Amygdala (tissue), 56 donors: ENCODE measurements at regions not wholly inside any gene's neighbourhood (a gene's known extent, or its start where the extent isn't known, plus 50 kb on each side); places are given as distances from the start of the nearest gene placed in this dataset.
"Not testable (repeated sequence)": the region's sequence is repeated elsewhere in the genome, so short reads cannot be mapped to it uniquely, and the experiment has no call there.

ENCODE experiments used
- DNase-seq, 56 donors: peaks; one replicate each; lab custom pipeline; 2025; lab: John Stamatoyannopoulos, UW

DNA sequence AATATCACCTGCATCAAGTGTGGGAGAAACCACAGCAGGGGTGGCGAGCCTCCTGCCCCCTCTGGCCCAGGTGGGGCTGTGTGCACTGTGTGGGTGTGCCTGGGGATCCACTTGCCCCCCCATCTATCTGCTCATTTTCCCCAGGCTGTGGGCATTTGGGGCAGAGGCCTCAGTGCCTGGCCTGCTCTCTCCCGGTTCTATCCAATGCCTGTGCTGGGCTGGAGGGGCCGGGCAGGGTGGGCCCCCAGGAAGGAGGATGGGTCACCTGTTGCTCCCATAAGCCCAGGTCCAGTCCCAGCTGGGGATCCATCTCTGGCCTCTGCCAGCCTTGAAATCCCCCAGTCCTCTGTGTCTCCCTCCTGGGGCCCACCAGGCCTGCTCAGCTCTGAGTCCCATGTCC is 105.6 kb downstream of the TMEM121 start:
- DNase-seq = no peak

DNA sequence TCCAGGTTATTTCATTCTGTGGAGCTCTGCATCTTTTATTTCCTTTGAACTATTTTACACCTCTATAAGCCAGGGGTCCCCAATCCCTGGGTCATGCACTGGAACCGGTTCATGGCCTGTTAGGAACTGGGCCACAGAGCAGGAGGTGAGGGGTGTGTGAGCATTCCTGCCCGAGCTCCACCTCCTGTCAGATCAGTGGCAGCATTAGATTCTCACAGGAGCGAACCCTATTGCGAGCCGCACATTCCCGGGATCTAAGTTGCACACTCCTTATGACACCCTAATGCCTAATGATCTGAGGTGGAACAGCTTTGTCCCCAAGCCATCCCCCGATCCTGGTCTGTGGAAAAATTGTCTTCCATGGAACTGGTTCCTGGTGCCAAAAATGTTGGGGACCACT is 107.2 kb downstream of the TMEM121 start:
- DNase-seq = not testable (repeated sequence)

DNA sequence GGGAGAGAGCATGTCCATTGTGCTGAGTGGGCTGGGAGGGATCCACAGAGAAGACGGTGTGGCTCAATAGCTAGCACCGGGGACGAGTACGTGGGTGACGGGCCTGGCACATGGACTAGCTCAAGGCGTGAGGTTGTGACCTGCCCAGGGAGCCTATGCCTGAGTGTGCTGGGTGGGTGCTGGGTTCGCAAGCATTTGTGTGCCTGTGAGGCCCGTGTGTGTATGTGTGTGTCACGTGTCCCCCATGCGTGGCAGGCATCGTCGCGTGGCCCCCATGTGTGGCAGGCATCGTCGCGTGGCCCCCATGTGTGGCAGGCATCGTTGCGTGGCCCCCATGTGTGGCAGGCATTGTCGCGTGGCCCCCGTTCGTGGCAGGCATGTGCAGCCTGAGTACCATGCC is 109.2 kb downstream of the TMEM121 start:
- no peak for DNase-seq

DNA sequence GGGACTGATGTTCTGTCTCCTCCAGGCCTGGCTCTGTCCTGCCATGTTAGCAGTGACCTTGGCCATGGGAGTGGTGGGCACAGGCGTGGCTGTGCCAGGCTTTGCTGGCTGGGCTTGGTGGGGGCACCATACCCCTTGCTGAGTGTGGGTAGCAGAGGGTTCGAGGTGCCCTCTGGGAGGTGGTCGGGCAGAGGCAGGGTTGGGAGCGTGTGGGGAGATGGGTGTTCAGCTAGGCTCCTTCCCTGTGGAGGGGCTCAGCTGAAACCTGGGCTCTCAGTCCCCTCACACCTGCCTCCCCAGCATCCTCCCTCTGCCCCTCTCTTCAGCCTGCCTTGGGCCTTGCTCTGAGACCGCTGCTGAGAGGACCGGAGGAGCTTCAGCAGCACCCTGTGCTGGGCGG is 109.6 kb downstream of the TMEM121 start:
- not testable (repeated sequence) for DNase-seq

DNA sequence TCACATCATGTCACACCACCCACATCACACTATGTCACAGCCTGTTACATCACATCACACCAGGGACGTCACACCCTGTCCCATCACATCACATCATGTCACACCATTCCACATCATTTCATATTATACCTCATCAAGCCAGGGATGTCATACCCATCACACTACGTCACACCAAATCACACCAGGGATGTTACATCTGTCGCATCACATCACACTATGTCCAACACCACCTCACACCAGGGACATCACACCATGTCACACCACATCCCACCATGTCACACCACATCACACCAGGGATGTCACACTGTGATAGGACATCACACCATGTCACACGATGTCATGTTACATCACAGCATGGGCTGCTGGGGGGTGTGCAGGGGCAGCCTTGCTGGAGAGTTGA is 110.6 kb downstream of the TMEM121 start:
- DNase-seq = no peak

DNA sequence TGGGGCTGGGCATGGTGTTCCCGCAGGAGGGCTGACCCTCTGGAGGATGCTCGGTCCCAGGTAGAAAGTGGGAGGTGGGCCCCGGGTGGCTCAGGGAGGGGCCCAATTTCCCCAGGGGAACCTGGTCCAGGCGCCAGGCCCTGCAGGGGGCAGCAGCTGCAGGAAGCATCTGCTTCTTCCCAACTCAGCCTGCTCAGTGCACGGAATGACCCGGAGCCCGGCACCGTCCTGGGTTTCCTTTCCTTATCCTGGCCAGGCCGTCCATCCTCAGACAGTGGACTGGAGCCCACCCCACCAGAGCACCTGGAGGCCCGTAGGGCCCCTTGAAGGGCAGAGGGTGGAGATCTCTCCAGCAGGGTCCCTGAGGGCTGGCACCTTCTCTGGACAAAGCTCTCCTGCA is 111.0 kb downstream of the TMEM121 start:
- DNase-seq = not testable (repeated sequence)

DNA sequence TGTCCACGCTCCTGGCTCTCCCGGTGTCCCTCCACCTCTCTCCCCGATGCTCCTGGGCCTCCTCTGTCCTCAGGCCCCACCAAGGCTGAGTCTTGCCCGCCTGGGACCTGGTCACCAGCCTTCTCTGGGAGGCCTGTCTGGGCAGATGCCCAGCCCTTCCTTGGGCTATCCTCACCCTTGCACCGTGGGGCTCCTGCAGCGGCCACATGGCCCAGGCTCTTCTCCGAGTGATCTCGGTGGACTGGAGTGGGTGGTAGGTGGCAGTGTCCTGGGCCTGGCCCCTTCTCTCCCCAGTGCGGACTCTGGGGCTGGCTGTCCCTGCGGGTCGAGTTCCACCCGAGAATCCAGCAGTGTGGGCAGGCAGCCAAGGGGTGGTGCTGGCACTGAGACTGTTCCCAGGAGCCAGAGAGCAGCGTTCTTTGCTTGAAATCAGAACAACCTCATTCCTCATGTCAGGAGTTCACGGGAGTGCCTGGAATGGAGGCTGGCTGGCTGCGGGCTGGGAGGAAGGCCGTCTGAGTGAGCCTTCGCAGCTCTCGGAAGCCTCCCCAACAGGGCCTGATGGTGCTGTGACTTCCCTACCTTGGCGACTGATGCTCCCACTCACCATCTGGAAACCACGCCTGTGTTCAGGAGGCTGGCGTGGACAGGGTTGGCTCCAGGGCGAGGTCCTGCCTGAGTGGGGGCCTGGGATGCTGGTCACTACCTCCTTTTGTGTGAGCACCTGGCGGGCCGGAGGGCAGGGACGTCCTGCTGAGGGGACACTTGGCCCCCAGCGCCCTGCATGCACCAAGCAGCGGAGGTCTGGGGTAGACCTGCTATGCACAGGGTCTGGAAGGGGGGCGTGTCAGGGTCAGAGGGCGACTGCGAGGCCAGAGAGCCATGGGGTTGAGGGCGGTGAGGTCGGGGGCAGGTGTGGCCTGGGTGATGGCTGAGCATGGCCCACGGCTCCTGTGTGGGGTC is 113.9 kb downstream of the TMEM121 start:
- not testable (repeated sequence) for DNase-seq

DNA sequence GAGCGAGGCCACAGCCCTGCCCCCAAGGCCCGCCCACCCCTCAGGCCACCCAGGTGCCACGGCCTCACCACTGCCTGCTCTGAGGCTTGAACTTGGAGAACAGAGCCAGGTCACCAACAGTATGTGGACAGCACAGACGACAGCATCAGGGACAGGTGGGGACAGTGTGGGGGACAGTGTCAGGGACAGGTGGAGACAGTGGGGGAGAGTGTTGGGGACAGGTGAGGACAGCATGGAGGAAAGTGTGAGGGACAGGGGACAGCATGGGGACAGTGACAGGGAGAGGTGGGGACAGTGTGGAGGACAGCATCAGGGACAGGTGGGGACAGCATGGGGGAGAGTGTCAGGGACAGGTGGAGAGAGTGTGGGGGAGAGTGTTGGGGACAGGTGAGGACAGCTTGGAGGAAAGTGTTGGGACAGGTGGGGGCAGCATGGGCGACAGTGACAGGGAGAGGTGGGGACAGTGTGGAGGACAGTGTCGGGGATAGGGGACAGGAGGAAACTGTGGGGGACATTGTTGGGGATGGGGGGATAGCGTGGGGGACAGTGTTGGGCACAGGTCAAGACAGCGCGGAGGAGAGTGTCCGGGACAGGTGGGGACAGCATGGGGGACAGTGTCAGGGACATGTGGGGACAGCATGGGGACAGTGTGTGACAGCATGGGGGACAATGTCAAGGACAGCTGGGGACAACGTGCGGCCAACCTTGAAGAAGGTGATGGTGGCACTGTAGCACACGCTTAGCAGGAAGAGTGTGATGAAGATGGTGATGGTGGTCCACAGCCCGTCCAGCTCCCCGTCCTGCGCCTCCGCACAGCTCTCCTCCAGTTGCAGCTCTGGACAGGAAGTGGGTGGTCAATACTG is 114.9 kb downstream of the TMEM121 start:
- DNase-seq = no peak

DNA sequence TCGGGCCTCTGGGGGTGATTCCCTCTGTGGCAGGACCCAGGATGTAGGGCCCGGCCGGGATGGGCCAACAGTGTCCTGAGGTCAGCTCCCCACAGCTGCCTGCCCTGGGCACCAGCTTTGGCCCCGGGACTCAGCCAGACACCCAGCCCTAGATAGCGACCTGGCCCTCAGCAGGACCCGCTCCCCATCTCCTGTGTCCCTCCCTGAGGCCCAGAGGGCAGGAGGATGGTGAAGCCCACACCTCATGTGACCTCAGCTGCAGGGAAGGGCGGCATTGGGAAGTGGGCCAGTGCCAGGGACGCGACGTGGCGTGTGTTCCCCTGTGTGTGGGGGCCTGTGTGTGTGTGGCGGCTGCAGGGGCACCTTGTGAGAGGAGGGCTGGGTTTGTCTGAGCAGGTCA is 115.6 kb downstream of the TMEM121 start:
- not testable (repeated sequence) for DNase-seq

DNA sequence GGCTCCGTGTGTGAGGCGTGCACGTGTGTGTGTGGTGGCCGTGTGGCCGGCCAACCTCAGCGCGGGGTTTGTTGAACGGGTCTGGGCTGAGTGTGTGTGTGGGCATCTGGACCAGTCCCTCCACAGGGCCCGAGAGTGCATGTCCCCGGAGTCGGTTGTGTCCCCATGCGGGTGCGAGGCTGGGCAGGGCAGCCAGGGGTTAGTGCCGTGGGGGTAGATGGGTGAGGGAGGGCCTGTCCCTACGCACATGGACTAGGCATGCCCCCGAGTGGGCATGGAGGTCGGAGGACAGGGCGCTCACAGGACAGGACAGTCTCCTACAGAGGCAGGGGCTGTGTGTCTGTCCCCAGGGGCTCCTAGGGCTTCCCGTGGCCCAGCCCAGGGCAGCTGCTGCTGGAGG is 116.1 kb downstream of the TMEM121 start:
- DNase-seq = not testable (repeated sequence)

DNA sequence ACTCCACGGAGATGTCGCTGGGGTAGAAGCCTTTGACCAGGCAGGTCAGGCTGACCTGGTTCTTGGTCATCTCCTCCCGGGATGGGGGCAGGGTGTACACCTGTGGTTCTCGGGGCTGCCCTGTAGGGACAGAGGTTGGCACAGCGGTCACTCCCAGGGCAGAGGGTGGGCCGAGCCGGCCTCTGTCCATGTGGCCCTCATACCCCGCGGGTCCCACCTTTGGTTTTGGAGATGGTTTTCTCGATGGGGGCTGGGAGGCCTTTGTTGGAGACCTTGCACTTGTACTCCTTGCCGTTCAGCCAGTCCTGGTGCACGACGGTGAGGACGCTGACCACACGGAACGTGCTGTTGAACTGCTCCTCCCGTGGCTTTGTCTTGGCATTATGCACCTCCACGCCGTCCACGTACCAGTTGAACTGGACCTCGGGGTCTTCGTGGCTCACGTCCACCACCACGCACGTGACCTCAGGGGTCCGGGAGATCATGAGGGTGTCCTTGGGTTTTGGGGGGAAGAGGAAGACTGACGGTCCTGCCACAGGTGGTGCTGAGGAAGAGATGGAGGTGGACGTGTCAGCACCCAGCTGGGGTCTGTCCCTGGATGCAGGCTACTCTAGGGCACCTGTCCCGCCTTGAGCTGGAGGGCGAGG is 117.1 kb downstream of the TMEM121 start:
- not testable (repeated sequence) for DNase-seq

DNA sequence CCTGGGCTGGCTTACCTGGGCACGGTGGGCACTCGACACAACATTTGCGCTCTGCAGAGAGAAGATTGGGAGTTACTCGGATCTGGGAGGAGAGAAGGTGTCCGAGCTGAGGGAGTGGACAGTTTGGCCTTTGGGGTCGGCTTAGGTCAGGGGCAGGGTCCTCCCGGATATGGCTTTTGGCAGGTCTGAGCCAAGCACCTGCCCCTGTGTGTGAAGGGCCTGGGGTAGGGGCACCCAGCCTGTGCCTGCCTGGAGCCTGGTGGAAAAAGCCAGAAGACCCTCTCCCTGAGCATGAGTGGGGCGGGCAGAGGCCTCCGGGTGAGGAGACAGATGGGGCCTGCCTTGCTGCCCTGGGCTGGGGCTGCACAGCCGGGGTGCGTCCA is 117.7 kb downstream of the TMEM121 start:
- DNase-seq = not testable (repeated sequence)

DNA sequence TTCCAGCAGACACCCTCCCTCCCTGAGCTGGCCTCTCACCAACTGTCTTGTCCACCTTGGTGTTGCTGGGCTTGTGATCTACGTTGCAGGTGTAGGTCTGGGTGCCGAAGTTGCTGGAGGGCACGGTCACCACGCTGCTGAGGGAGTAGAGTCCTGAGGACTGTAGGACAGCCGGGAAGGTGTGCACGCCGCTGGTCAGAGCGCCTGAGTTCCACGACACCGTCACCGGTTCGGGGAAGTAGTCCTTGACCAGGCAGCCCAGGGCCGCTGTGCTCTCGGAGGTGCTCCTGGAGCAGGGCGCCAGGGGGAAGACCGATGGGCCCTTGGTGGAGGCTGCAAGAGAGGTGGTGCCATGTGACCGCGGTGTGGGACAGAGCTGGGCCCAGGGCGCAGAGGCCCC is 118.1 kb downstream of the TMEM121 start:
- not testable (repeated sequence) for DNase-seq

DNA sequence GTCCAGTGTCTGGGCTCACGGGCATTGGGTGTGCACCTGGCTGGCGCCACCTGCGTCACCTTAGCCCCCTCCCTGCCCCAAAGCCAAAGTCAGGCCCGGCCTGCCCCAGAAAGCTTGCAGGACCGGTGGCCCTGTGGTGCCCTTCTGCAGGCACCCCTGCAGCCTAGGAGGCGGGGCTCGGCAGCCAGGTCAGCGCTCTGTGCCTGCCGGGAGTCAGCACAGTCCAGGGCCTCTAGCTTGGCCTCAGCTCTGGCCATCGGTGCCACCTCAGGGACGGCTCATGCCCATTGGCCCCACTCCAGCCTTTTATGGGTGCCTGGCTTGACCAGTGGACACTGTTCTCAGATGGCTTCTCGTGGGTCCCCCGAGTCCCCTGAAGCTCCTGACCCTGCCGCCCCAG is 118.5 kb downstream of the TMEM121 start:
- not testable (repeated sequence) for DNase-seq

DNA sequence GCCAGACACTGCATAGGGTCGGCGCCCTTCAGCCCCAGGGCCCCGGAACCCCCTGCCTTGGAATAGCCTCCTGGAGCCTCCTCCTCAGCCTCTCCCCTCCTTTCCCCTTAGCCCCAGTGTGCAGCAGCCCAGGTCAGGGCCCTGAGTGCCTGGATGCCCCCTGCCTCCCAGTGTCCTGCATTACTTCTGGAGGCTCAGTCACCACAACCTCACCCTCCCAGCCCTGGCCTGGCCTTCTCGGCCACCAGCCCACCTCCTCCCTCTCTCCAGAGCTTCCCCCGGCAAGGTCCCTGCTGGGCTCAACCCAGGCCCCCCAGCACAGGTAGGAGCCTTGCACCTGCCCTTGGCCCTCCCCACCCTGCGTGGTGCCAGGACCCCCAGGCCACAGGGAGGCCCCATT is 119.0 kb downstream of the TMEM121 start:
- DNase-seq = not testable (repeated sequence)

DNA sequence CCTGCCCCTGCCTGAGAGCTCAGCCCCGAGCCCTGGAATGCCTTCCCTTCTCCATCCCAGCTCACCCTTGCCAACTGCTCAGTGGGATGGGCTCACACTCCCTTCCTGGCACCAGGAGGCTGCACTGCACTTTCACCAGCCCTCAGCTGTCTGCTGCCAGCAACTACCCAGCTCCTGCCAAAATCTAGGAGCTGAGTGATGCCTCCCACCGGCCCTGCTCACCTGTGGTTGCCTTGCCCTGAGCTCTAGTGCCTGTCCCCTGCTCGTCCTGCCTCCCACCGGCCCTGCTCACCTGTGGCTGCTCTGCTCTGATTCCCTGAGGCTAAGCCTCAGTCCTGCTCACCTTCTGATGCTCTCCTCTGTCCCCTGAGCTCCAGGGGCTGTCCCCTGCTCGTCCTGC is 119.8 kb downstream of the TMEM121 start:
- no peak for DNase-seq

DNA sequence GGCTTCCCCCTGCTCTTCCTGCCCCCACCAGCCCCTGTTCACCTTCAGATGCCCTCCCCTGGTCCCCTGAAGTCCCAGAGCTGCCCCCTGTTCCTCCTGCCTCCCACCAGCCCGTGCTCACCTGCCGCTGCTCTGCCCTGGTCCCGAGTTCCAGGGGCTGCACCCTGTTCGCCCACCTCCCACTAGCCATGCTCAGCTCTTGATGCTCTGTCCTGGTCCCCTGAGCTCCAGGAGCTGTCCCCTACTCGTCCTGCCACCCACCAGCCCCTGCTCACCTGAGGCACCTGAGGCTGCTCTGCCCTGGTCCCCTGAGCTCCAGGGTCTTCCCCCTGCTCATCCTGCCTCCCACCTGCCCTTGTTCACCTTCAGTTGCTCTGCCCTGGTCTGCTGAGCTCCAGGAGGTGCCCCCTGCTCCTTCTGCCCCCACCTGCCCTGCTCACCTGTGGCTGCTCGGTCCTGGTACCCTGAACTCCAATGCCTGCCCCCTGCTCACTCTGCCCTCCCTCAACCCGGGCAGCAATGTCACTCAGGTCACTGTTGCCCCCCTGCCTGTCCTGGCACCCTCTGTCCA is 120.4 kb downstream of the TMEM121 start:
- DNase-seq = not testable (repeated sequence)

DNA sequence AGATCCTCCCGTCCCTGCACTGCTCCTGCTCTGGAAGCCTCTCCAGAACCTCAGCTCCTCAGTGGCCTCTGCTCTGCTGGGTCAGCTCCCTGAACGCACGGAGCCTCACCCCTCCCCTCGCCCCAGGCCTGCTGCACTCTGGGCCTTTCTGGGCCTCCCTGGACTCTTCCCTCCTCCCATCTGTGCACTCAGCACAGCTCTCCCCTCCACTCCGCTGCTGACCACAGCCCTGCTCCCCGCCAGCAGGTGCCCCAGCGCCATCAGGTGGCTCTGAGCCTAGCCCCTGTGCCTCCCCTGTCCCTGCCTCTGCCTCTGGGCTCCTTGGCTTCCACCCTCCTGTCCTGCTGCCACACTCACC is 121.0 kb downstream of the TMEM121 start:
- DNase-seq = not testable (repeated sequence)

DNA sequence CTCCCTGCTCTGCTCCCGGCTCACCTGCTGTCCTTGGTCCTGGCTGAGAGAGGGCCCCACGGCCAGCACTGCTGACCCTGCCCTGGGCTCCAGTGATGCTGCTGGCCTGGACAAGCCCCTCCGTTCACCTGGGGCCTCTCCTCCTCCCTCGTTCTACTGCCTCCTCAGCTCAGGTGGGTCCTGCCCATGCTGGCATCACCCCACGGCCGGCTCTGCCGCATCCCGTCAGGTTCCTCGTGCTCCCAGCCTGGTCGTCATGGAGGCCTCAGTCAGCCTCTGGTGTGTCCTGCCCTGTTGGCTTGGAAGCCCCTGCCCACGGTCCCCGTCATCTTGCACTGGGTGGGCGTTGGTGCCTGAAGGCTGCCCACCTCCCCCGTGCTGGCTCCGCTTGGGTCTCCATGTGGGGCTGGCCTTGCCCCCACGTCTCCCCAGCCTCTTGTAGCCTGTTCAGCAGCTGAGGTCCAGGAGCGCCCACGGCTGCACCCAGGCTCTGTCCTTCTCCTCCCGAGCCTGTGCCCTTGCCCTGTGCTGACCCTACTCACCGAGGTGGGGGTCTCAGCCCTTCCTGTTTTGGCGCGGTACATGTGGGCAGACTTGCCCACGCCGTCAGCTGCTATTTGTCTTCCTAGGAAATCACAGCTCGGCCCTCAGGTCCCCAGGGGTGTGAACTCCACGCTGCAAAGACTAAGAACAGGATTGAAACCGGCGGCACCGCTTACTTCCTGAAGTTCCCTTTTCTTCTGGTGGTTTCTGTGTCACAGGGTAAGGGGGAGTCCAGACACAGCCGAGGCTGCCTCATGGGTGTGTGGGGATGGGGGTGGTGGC is 121.6 kb downstream of the TMEM121 start:
- no peak for DNase-seq
